ENCODE measurements at regions not wholly inside any gene's neighbourhood (a gene's known extent, or its start where the extent isn't known, plus 50 kb on each side); places are given as distances from the start of the nearest gene placed in this dataset.

- TF ChIP-seq SP1 (IDR thresholded peaks at IDR 0.05), result no peak
- no peak for TF ChIP-seq TAF1 (conservative IDR thresholded peaks at IDR 0.05)
- TF ChIP-seq CTCF (IDR thresholded peaks at IDR 0.05; ENCODE audit: low read depth, low read length, missing input control), result no peak
- no peak for TF ChIP-seq YY1 (IDR thresholded peaks at IDR 0.05)
- TF ChIP-seq GABPA (IDR thresholded peaks at IDR 0.05 in 1 of 2, conservative IDR thresholded peaks at IDR 0.05 in 1 of 2), result no peak
- no peak for TF ChIP-seq RAD21 (IDR thresholded peaks at IDR 0.05)
- TF ChIP-seq ZBTB33 (IDR thresholded peaks at IDR 0.05), result no peak
- no peak for TF ChIP-seq HNF4A (conservative IDR thresholded peaks at IDR 0.05)
These were observed 476.2 kb downstream of the RAB28 start for GRCh38 chr4:13007802-13008470.
